PC-9 (cell line): ENCODE measurements at regions not wholly inside any gene's neighbourhood (a gene's known extent, or its start where the extent isn't known, plus 50 kb on each side); places are given as distances from the start of the nearest gene placed in this dataset.
"Not testable (repeated sequence)": the region's sequence is repeated elsewhere in the genome, so short reads cannot be mapped to it uniquely, and the experiment has no call there.

ENCODE experiments used
- EZH2 ChIP-seq: fragments of 200-600 bp; sonication (generic); IDR thresholded peaks from 2 replicates; pipeline ENCODE4 v1.8.0; 2017; ENCODE audit warnings: antibody characterized with exemption, low read depth
- TF ChIP-seq, protein P1 (sequence below): fragments of 200-600 bp; sonication (generic); conservative IDR thresholded peaks from 2 replicates; pipeline ENCODE4 v1.6.1; 2017; ENCODE audit warnings: mixed run types, antibody characterized with exemption, mild to moderate bottlenecking, moderate library complexity

GRCh38 chrX:3837958-3838643 lies 124.7 kb upstream of the PRKX start:
- TF ChIP-seq, protein P1, sequence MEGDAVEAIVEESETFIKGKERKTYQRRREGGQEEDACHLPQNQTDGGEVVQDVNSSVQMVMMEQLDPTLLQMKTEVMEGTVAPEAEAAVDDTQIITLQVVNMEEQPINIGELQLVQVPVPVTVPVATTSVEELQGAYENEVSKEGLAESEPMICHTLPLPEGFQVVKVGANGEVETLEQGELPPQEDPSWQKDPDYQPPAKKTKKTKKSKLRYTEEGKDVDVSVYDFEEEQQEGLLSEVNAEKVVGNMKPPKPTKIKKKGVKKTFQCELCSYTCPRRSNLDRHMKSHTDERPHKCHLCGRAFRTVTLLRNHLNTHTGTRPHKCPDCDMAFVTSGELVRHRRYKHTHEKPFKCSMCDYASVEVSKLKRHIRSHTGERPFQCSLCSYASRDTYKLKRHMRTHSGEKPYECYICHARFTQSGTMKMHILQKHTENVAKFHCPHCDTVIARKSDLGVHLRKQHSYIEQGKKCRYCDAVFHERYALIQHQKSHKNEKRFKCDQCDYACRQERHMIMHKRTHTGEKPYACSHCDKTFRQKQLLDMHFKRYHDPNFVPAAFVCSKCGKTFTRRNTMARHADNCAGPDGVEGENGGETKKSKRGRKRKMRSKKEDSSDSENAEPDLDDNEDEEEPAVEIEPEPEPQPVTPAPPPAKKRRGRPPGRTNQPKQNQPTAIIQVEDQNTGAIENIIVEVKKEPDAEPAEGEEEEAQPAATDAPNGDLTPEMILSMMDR, result not testable (repeated sequence)
- TF ChIP-seq EZH2, result not testable (repeated sequence)
